ENCODE measurements at regions not wholly inside any gene's neighbourhood (a gene's known extent, or its start where the extent isn't known, plus 50 kb on each side); places are given as distances from the start of the nearest gene placed in this dataset.

DNA sequence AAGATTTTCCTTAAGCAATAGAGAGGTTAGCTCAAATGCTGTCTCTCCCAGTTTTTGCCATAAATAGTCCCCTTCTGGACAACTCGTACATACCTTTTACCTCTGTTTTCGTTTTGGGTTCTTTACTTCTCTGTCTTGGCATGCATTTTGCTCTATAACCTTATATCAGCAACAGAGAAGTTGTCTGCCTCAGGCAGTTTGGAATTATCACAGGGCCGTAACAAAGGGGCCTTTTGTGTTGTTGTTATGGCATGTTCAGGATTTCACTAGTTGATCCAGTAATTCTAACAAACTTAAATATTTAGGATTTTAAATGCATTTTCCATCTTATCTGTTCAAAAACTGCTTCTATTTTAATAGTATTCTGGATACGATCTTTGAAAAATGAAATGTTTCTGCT, 259.8 kb downstream of the CD109 start:
- H3K27ac ChIP-seq (ENCODE audit: low read length in 2 of 2) = no peak overlapping the region
- H3K4me3 ChIP-seq (ENCODE audit: control extremely low read depth in 1 of 5, extremely low read depth in 1 of 5, insufficient read depth in 1 of 5, low read depth in 2 of 5, low read length in 4 of 5) = no peak overlapping the region
- Mint-ChIP-seq H3K9me3 (ENCODE audit: insufficient read depth) (no peaks in the 10 kb centered on the region), H3K27ac (no peak overlapping the region), H3K4me3 (no peak overlapping the region), H3K4me1 (no peaks in the 10 kb centered on the region), H3K27me3 (no peaks in the 10 kb centered on the region)
- no peak for DNase-seq
- whole genome bisulfite sequencing (ENCODE audit: insufficient coverage) = 60% methylated on average over 1 of the region's 4 CpGs
- no peak overlapping the region for H3K9ac ChIP-seq (ENCODE audit: low read length)
- no peaks in the 10 kb centered on the region for H3K27me3 ChIP-seq (replicated peaks in 1 of 4; ENCODE audit: control extremely low read depth in 1 of 4, control insufficient read depth in 3 of 4, insufficient read depth in 4 of 4, low read length in 3 of 4)
- H3K4me2 ChIP-seq (replicated peaks; ENCODE audit: low read depth, low read length, poor library complexity, severe bottlenecking) = no peak overlapping the region
- H3K36me3 ChIP-seq (replicated peaks in 1 of 2; ENCODE audit: control extremely low read depth in 1 of 2, control insufficient read depth in 1 of 2, extremely low read depth in 1 of 2, insufficient read depth in 2 of 2, low read length in 1 of 2) = no peaks in the 10 kb centered on the region
- intact Hi-C loops (cut with micrococcal nuclease) = no loop called here
- TF ChIP-seq EZH2 (IDR thresholded peaks at IDR 0.05; ENCODE audit: borderline replicate concordance, insufficient read depth, low read depth, low read length, poor library complexity, severe bottlenecking) = no peak
- TF ChIP-seq, protein P1, sequence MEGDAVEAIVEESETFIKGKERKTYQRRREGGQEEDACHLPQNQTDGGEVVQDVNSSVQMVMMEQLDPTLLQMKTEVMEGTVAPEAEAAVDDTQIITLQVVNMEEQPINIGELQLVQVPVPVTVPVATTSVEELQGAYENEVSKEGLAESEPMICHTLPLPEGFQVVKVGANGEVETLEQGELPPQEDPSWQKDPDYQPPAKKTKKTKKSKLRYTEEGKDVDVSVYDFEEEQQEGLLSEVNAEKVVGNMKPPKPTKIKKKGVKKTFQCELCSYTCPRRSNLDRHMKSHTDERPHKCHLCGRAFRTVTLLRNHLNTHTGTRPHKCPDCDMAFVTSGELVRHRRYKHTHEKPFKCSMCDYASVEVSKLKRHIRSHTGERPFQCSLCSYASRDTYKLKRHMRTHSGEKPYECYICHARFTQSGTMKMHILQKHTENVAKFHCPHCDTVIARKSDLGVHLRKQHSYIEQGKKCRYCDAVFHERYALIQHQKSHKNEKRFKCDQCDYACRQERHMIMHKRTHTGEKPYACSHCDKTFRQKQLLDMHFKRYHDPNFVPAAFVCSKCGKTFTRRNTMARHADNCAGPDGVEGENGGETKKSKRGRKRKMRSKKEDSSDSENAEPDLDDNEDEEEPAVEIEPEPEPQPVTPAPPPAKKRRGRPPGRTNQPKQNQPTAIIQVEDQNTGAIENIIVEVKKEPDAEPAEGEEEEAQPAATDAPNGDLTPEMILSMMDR (IDR thresholded peaks at IDR 0.05) = no peak
- H3K79me2 ChIP-seq (ENCODE audit: control insufficient read depth, insufficient read depth, low read length) = no peaks in the 10 kb centered on the region
- ChIA-PET CTCF (no interaction called here), POLR2A (no interaction called here)
- H3K4me1 ChIP-seq (ENCODE audit: control insufficient read depth in 2 of 2, insufficient read depth in 2 of 2, low read length in 2 of 2) = no peaks in the 10 kb centered on the region
- no peak for ATAC-seq (ENCODE audit: low read depth)
- H2AFZ ChIP-seq (ENCODE audit: insufficient read depth, low read depth, low read length, poor library complexity, severe bottlenecking) = no peak overlapping the region
- no peaks in the 10 kb centered on the region for H4K20me1 ChIP-seq (ENCODE audit: control insufficient read depth, insufficient read depth, low read length, poor library complexity, severe bottlenecking)
- no peaks in the 10 kb centered on the region for H3K9me3 ChIP-seq (ENCODE audit: control extremely low read depth in 1 of 3, control insufficient read depth in 2 of 3, insufficient read depth in 1 of 3, low read length in 2 of 3)

DNA sequence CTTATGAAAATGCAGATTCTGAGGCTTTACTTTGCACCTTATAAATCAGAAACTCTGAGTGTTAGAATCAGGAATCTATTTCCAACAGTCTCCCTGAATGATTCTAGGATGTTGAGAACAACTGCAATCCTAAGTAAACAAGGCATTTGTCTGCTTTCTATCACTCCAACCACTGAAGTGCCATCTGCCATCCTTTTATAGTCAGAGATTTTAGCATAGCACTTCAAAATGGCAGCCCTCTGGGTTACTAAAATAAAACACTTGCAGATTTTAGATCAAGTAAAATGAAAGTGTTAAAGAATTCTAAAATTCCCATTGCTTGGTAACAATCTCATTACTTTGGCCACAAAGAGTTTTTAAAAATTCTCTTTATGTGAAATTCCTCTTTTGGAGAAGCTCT, 258.9 kb downstream of the CD109 start:
- Histone ChIP-seq H4K20me1 (ENCODE audit: control insufficient read depth, insufficient read depth, low read length, poor library complexity, severe bottlenecking) (no peaks in the 10 kb centered on the region), H2AFZ (ENCODE audit: insufficient read depth, low read depth, low read length, poor library complexity, severe bottlenecking) (no peak overlapping the region), H3K36me3 (replicated peaks in 1 of 2; ENCODE audit: control extremely low read depth in 1 of 2, control insufficient read depth in 1 of 2, extremely low read depth in 1 of 2, insufficient read depth in 2 of 2, low read length in 1 of 2) (no peaks in the 10 kb centered on the region), H3K27me3 (replicated peaks in 1 of 4; ENCODE audit: control extremely low read depth in 1 of 4, control insufficient read depth in 3 of 4, insufficient read depth in 4 of 4, low read length in 3 of 4) (no peaks in the 10 kb centered on the region), H3K27ac (ENCODE audit: low read length in 2 of 2) (no peak overlapping the region), H3K79me2 (ENCODE audit: control insufficient read depth, insufficient read depth, low read length) (no peaks in the 10 kb centered on the region), H3K9ac (ENCODE audit: low read length) (no peak overlapping the region), H3K4me1 (ENCODE audit: control insufficient read depth in 2 of 2, insufficient read depth in 2 of 2, low read length in 2 of 2) (no peaks in the 10 kb centered on the region), H3K4me2 (replicated peaks; ENCODE audit: low read depth, low read length, poor library complexity, severe bottlenecking) (no peak overlapping the region), H3K4me3 (ENCODE audit: control extremely low read depth in 1 of 5, extremely low read depth in 1 of 5, insufficient read depth in 1 of 5, low read depth in 2 of 5, low read length in 4 of 5) (no peak overlapping the region), H3K9me3 (ENCODE audit: control extremely low read depth in 1 of 3, control insufficient read depth in 2 of 3, insufficient read depth in 1 of 3, low read length in 2 of 3) (no peaks in the 10 kb centered on the region)
- POLR2A ChIA-PET = no interaction called here
- TF ChIP-seq, protein P1 (IDR thresholded peaks at IDR 0.05) = no peak
- no peak for TF ChIP-seq EZH2 (IDR thresholded peaks at IDR 0.05; ENCODE audit: borderline replicate concordance, insufficient read depth, low read depth, low read length, poor library complexity, severe bottlenecking)
- intact Hi-C loops (cut with micrococcal nuclease) = no loop called here
- Mint-ChIP-seq H3K4me1 (no peaks in the 10 kb centered on the region), H3K9me3 (ENCODE audit: insufficient read depth) (no peaks in the 10 kb centered on the region), H3K27me3 (no peaks in the 10 kb centered on the region), H3K4me3 (no peak overlapping the region), H3K27ac (no peak overlapping the region)
- CTCF ChIA-PET = no interaction called here
- ATAC-seq (ENCODE audit: low read depth) (no peak), DNase-seq (no peak)
